ENCODE measurements at regions not wholly inside any gene's neighbourhood (a gene's known extent, or its start where the extent isn't known, plus 50 kb on each side); places are given as distances from the start of the nearest gene placed in this dataset.

GRCh38 chr18:22657619-22658018 lies 239.9 kb upstream of the CTAGE1 start:
- TF ChIP-seq, protein P1, sequence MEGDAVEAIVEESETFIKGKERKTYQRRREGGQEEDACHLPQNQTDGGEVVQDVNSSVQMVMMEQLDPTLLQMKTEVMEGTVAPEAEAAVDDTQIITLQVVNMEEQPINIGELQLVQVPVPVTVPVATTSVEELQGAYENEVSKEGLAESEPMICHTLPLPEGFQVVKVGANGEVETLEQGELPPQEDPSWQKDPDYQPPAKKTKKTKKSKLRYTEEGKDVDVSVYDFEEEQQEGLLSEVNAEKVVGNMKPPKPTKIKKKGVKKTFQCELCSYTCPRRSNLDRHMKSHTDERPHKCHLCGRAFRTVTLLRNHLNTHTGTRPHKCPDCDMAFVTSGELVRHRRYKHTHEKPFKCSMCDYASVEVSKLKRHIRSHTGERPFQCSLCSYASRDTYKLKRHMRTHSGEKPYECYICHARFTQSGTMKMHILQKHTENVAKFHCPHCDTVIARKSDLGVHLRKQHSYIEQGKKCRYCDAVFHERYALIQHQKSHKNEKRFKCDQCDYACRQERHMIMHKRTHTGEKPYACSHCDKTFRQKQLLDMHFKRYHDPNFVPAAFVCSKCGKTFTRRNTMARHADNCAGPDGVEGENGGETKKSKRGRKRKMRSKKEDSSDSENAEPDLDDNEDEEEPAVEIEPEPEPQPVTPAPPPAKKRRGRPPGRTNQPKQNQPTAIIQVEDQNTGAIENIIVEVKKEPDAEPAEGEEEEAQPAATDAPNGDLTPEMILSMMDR (IDR thresholded peaks at IDR 0.05): no peak
- TF ChIP-seq POLR2A (IDR thresholded peaks at IDR 0.05): no peak

Measured in esophagus squamous epithelium (tissue), 4 donors.